Activated CD4-positive, alpha-beta T cell treated with anti-CD3 and anti-CD28 coated beads for 24 hours (primary cell): ENCODE measurements at regions not wholly inside any gene's neighbourhood (a gene's known extent, or its start where the extent isn't known, plus 50 kb on each side); places are given as distances from the start of the nearest gene placed in this dataset.

Experiments
- DNase-seq, 2 donors: peaks; one replicate each; pipeline ENCODE4 v3.0.0-alpha.2; 2020; ENCODE audit warnings: low read depth in 2 of 2

DNA sequence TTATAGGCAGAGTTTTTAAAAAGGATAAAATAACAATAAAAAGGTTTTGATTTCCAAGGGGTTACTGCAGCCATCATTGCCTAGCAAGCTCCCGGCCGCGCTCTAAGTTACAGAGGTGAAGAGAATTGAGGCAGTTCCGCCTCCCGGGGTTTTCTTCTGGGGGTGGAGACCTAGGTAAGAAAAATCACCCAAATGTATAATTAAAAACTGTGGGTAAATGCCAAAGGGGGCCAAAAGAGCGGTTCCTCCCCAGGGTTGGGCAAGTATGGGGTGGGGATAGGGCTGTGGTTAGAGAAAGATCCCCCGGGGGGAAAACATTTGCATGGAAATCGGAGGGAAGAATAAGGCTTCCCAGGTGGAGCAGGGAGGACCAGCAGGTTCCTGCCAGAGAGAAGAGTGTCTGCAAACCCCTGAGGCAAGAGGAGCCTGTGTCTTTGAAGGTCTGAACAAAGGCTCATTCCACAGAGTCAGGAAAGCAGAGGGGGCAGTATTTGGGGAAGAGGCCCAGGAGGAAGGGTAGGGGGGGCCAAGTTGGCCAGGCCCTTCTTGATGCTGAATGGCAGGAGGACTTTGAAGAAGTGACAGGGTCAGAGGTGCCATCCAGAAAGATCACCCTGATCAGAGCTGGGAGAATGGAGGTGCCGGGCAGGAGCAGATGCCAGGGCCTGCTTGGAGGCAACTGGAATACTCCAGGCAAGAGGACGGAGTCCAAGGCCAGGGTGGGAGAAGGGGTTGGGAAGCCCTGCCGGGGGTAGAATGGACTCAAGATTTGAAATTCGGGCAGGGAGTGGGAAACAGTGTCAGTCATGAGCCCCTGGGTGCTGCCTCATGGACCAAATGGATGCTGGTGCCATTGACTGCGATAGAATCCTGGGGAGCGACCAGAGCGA is 152.9 kb upstream of the RGMA start:
- DNase-seq, result no peak

DNA sequence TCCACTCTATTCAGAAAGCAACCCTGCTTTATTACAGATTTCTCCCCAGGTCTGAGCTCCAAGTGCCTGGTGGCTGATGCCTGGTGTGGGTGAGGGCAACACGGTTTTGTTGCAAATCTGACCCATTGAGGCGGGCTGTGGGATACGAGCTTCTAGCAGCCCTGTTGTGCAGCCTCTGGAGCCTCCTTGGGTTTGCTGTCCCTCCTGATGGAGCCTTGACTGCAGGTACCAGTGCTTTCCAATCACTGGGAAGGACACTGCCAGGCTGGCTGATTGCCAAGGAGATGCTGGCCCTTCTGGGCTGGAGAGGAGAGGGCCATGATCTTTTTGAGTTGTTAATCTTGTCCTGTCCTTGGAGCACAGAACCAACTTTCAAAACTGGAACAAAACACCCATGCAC is 151.0 kb upstream of the RGMA start:
- no peak for DNase-seq

DNA sequence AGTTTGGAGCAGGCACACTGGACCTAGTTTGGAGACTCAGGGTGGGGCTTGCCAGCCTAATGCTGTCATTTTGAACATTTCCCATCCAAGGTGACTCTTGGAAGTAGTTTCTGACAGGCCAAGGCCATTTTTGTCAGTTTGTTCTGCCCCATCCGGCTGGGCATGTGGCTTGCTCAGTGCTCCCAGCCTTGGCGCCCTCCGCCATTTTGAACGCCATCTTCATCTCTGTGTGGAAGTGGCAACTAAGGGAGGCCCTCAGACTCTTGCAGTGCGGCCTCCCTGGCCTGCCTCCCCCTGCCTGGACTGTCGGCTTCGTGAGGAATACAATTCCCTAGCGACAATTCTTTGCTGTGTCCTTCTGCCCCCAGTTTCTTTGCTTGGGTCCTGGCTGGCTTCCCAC is 150.6 kb upstream of the RGMA start:
- DNase-seq, result no peak

DNA sequence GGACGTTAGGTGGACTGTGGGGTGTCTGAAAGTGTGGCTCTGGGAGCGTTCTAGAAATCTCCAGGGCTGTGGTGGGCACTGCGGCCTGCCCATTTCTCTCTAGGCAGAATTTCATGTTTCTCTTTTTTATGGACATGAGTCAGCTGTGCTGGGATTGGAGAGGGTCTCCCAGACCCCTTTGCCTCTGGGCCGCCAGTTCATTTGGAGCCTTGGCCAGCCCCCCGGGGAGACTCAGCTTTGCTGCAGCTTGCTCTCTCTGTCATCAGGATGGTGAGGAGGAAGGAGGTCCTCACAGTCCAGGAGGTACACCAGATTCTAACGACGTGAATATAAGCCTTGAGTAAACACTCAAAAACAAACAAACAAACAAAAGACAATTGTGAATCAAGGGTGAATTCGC is 149.6 kb upstream of the RGMA start:
- no peak for DNase-seq

DNA sequence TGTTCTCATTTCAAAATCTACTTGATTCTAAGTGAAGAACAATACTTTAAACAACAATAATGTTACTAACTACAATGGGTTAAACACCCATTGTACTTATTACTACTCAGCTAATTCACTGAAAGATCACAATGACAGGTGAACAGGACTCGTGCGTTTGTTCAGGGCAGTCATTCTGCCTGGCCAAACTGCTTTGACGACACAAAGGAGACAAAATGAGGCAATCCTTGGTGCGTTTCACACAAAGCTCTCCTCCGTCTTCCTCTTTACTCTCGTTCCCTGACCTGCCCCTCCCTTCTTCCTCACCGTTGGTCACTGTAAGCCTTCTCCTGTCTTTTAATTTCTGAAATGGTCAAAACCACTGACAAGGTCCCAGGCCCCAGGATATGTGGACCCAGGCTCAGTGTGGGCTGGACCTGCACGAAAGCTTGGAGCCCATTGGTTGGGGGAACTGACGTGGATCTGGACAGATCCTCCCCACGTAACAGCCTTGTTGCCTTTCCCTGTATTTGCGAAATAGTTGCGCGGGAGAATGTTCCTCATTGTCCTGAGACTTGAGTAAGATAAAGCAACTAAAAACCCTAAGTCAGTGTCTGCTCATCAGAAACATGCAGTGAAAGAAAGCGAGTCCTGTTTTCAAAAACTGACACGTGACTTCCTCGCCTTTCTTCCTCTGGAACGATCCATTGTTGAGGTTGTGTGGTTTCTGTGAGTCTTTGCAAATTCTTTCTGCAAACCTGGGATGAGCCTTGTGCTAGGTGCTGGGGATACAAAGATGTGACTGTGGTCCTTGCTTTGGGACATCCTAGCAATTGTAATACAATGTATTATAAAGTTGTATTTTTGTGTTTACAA is 147.1 kb upstream of the RGMA start:
- no peak for DNase-seq

DNA sequence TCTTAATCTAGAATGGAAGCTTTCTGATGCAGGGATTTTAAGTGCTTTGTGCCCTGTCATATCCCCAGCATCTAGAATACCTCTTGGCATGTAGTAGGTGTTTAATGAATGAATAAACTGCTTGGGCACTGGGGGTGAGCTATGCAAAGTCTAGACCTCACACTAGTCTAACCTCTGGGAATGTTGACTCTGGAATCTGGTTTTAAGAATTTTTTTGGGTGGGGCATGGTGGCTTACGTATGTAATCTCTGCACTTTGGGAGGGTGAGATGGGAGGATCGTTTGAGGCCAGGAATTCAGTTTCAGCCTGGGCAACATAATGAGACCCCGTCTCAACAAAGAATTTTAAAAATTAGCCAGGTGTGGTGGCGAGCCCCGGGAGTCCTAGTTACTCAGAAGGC is 146.3 kb upstream of the RGMA start:
- no peak for DNase-seq

DNA sequence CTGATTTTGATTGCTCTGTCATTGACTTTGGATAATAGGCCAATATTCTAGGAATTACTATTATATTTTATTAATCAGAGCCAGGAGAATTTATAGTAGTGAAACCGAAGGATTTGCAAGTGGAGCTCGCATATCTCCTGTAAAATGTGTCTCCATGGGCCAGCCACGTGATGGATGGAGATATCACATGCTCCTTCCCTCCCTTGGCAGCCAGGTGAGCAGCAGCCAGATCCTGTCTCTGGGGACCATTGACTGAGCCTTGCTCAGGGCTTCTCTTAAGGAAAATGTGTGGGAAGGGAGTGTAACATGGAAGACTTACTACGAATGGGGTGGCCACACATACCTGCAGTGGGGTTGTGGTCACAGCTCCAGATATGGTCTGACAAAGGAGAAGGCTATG is 144.7 kb upstream of the RGMA start:
- DNase-seq, result no peak

DNA sequence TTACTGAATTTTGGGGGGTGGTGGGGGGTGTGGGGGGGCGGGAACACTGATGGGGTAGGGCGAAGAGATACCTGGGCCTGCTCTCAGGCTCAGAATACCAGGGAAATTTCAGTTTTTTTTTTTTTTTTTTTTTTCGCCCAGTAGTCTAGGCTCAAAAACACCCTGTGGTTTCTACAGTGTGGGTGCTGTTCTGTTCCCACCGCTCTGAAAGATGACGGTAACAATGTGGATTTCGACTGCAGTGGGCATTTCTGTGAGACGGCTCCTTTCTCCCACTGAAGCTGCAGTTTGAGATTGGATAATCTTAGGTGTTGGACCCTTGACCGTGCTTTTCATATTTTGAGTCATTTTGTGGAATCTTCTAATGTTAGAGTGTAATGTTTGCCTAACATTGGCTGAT is 143.8 kb upstream of the RGMA start:
- no peak for DNase-seq

DNA sequence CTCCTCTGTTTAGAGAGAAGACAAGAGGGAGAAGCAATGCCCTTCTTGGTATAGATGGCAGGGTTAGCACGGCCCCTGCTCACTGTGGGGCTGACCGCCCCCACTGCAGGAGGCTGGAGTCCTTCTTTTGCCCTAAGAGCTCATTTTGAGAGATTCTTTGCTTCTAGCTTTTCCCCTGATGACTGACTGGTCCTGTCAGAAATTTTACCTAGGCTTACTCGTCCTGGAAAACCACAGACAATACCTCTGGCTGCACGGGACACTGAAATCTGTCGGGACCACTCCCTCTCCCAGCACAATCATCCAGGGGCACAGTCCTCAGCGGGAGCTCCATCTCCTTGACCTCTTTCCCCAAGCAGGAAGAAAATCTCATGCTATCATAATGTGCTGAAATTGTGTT is 143.0 kb upstream of the RGMA start:
- no peak for DNase-seq

DNA sequence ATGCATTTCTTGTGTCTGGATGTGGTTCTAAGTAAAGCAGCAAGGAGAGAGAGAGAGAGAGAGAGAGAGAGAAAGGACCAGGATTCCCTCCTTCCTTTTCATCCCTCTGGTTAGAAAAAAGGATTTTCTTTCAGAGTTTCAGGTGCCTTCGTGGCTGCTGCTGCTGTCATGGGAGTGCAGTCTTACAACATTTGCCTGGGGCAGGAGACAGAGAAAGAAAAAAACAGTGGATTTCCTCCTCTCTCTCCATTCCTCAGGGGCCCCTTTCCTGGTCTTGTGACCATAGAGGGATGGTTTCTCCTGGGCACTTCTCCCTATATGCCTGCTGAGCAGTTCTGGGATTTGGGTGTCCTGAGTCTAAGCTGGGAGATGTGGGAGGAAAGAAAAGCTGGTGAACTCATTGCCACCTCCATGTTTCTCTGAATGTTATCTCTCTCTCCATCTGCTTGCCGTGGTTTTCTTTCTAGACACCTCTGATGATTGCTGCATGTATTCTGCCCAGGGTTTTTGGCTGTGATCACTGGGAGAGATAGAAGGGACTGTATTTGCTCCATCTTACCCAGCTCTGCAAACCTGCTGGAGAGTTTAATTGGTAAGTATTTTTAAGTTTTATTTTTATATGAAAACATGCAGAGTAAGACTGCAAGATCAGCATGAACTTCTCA is 142.4 kb upstream of the RGMA start:
- no peak for DNase-seq

DNA sequence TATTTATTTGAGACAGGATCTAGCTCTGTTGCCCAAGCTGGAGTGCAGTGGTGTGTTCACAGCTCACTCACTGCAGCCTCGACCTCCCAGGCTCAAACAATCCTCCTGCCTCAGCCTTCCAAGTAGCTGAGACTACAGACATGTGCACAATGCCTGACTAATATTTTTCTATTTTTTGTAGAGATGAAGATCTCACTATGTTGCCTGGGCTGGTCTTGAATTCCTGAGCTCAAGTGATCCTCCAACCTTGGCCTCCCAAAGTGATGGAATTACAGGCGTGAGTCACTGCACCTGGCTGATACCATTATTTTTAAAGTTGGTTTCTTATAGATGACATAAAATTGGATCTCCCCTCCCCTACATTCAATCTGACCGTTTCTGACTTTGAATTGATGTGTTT is 139.5 kb upstream of the RGMA start:
- DNase-seq, result no peak

DNA sequence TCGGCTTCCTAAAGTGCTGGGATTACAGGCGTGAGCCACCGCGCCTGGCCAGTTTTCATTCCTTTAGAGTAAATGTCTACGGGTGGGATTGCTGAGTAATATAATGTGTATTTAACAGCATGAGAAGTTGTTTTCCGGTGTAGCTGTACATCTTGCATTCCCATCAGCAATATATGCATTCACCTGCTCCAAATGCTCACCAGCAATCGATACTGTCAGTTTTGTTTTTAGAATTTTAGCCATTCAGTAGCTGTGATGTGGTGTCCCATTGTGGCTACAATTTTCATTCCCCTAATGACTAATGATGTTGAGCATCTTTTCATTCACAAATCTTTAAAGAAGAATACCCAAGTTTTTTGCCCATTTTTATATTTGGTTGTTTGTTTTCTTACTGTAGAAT is 134.8 kb upstream of the RGMA start:
- DNase-seq, result no peak

DNA sequence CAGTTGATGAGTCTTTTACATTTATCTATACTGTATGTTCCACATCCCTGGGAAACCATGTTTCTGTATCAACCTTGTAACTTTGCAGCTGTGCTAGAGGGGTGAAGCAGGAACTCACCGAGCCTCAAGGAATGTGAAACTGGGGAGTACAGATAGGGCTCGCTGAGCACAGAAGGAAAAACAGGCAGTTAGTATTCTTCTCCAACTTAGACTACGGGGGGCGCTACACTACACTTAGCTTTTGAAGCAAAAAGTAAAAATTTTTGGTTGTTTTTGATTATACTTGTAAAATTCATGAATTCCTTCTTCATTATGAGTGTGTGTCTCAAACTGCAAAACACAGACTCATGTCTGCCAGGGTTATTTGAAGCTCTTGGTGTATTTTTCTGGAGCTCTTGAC is 132.7 kb upstream of the RGMA start:
- DNase-seq, result no peak

DNA sequence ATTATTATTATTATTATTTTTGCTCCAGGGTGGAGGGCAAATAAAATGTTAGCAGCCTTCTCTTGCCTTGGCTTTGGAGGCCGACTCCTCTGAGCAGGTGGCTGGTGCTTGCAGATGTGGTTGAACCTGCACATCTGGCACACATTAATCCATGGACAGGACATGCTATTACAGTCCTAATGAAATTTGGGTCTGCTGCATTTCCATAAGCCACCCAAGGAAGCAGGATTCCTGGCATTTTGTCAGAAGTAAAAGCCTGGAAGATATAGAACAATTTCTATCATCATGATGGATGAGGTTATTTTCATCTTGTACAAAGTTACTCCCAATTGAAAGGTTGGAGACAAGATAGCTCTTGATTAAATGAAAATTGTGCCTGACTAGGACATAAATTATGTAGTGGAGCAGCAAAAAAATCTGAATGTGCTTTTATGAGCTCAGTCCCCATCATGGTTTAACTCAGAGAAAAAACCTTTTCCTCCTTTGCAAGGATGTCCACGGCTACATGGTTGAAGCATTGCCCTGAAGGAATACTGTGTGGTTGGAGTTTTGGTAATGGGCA is 130.9 kb upstream of the RGMA start:
- no peak for DNase-seq

DNA sequence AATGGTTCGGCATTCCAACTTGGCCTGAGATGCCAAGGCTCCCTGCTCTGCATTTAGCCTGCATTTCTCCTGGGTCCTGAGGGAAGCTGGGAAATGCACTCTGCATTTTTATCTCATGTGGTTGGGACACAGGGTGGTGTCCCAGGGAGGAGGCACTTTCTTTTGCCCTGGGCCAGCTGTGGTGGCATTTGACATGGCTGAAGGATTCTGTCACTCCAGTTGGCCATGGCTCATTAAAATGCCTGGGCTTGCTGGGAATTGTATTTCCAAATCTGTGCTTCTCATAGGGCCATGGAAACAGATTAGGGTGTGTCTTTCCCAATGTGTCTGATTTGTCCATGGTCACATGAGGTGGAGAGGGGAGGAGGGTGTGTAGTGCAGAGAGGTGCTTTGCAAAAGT is 128.3 kb upstream of the RGMA start:
- DNase-seq, result no peak

DNA sequence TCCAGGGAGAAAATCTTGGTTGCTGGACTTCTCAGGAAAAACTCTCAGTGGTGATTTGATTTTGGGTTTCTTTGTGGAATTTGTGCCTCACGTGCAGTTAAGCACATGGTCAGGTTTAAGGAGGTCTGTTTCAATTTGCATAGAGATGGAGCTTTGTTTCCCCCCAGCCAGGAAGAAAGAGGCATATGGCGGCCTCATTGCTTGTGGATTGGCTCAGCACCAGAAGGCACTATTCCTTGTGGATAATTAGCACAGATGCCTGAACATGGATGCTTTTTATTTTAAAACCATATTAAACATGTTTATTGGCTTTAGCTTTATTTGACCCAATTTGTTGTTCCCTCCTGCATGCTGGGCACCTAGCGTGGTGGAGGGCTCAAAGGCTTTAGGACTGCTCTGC is 125.1 kb upstream of the RGMA start:
- no peak for DNase-seq

DNA sequence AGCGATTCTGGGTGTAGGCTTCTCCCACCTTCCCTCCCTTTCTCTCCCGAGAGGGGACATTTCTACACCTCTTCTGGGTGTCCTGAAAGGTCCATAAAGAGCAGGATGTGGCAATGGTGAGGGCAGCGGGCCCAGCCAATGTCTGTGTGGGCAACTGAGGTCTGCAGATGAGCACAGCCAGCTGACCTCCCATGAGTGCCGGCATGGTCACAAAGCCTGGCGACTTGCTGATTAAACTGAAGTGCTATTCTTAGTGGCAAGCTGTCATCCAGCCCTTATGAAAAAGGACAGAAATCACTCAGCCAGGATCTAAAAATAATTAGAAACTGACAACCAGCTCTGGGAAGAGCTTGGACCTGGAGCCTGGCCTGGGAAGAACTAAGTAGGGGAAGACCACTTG is 124.3 kb upstream of the RGMA start:
- DNase-seq, result no peak

DNA sequence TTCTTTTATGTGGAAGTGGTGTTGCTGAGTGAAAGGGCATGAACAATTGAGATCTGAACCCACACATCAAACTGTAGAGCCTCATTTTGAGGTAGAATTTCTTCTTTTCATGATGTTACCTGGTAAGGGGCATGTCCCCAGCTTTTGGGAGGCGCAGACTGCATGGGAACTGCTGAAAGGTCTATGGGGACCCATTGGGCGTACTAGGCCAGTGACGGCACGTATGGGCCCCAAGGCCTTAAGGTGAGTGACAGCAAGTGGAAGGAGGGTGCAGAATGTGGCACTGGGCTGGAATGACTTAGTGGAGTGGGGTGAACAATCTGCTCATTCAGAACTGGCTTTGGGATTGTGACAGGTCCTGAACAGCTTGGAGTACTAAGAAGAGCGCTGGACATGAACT is 123.6 kb upstream of the RGMA start:
- no peak for DNase-seq

DNA sequence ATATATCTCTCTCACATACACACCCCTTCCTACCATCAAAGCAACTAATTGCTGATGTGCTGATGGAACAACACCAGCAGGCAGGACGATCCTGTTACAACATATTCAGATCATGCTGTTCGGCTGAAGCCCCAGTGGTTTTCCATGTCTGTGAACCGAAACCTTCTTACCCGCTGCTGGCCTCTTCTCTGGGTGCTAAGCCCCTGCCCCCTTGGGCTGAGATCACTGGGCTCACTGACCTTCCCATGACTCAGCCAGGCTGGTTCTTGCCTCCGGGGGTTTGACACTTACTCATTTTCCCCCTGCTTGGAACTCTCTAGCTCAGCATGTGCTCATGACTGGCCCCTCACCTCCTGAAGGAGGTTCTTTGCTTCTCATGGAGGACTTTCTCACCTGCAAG is 122.0 kb upstream of the RGMA start:
- DNase-seq, result no peak

DNA sequence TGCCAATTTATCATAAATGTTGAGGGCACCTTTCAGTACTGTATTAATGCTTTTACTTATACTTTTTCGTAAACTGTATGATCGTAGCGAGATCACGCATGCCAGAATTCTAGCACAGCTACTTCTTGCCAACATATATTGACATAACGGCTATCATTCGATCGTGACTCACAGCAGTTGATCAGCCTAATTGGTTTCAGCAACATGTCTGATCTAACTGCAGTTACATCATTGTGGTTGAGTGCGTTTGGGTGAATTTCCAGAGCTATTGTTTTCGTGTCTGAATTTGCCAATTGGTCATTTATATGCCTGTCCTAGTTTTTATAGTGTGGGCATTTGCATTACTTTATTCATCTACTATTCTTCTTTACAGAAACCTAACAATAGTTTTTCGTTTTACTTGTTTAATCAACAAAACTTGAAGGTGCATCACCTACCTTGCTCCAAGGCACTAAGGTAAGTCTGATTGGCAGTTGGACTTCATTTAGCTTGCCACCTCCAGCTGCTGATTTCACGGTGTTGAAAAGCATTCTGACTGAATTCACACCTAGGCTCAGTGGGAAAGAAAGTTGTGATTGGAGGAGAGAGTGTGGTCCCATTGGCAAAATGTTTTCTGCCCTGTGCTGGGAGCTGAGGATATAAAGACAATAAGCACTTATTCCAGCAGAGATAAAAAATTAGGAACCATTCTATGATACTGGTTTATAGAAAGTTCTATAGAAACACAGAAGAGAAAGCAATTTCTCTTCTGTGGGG is 120.9 kb upstream of the RGMA start:
- DNase-seq, result no peak

DNA sequence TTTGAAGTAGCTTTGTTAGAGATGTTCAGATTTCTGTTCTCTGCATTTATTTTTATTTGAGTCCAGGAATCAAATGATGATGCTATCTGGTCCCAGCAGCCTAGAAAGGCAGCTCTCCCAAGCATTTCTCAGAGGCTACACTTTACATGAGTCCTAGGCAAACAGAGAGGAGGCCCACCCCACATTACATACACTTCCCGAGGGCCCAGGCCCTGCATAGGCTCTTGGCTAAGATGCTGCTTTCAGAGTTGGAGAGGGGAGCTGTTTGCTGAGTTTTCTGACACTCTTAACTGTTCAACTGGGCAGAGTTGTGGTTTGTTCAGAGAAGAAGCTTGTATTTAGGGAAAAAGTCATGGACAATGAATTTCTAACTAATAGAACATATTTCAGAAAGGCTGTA is 117.9 kb upstream of the RGMA start:
- DNase-seq, result no peak

DNA sequence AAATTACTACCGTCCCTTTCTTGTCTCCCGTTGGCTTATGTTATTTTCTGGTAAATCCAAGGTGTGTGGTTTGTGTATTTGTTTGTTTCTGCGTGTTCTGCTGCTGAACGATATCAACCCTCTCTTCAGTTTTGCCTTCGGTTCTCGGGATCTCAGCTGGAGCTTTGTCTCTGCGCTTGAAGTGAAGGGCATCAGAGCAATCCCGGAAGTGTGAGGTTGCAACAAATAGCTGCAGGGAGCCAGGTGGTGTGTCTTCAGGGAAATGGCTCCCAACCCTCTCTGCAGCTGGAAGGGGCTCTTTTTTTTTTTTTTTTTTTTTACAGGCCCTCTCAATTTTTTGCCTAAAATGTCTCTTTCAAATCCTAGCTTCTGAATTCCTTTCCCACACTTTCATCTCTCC is 116.4 kb upstream of the RGMA start:
- DNase-seq, result no peak
